ENCODE measurements at regions not wholly inside any gene's neighbourhood (a gene's known extent, or its start where the extent isn't known, plus 50 kb on each side); places are given as distances from the start of the nearest gene placed in this dataset.

GRCh38 chr18:41113885-41114482 lies 841.0 kb upstream of the PIK3C3 start:
- Histone ChIP-seq H3K27me3 (no peaks in the 10 kb centered on the region), H3K36me3 (no peaks in the 10 kb centered on the region), H3K4me3 (no peak overlapping the region), H3K4me1 (ENCODE audit: low read depth) (no peaks in the 10 kb centered on the region), H3K9me3 (ENCODE audit: low read depth) (no peaks in the 10 kb centered on the region), H3K27ac (no peak overlapping the region)
- TF ChIP-seq, protein P1, sequence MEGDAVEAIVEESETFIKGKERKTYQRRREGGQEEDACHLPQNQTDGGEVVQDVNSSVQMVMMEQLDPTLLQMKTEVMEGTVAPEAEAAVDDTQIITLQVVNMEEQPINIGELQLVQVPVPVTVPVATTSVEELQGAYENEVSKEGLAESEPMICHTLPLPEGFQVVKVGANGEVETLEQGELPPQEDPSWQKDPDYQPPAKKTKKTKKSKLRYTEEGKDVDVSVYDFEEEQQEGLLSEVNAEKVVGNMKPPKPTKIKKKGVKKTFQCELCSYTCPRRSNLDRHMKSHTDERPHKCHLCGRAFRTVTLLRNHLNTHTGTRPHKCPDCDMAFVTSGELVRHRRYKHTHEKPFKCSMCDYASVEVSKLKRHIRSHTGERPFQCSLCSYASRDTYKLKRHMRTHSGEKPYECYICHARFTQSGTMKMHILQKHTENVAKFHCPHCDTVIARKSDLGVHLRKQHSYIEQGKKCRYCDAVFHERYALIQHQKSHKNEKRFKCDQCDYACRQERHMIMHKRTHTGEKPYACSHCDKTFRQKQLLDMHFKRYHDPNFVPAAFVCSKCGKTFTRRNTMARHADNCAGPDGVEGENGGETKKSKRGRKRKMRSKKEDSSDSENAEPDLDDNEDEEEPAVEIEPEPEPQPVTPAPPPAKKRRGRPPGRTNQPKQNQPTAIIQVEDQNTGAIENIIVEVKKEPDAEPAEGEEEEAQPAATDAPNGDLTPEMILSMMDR (IDR thresholded peaks at IDR 0.05; ENCODE audit: low read depth, low read length): no peak
- peak in 1 of 2 donors; percentile 93 for DNase-seq (ENCODE audit: low read depth in 1 of 2, low spot score in 1 of 2)

- TF ChIP-seq, protein P1 (IDR thresholded peaks at IDR 0.05; ENCODE audit: low read depth, low read length): no peak
- no peaks in the 10 kb centered on the region for H3K9me3 ChIP-seq (ENCODE audit: low read depth)
- no peaks in the 10 kb centered on the region for H3K27me3 ChIP-seq
- DNase-seq (ENCODE audit: low read depth in 1 of 2, low spot score in 1 of 2): no peak
- H3K36me3 ChIP-seq: no peaks in the 10 kb centered on the region
- peaks cover 13% of the 10 kb centered on the region for H3K4me1 ChIP-seq (ENCODE audit: low read depth)
- H3K27ac ChIP-seq: no peak overlapping the region
- no peak overlapping the region for H3K4me3 ChIP-seq
Measured at GRCh38 chr18:41099451-41099850, 855.6 kb upstream of the PIK3C3 start.

DNA sequence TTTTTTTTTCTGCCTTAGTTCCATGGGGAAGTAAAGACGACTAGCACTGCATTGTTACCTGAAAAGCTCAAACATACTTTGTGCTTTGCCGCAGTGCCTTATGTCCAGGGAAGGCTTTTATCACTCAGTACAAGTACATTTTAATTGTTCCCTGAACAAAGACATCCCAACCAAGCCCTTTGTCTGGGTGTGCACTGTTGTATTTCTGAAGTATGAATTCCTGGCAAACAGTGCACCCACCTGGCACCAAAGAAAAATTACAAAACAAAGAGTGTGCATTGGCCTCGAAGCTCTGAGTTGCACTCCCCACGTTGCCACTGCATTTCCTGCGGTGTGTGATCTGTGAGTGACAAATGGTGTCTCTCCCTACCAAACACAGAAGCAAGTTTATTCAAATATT lies 858.5 kb upstream of the PIK3C3 start:
- no peaks in the 10 kb centered on the region for H3K9me3 ChIP-seq (ENCODE audit: low read depth)
- no peak overlapping the region for H3K4me3 ChIP-seq
- peaks cover 13% of the 10 kb centered on the region for H3K4me1 ChIP-seq (ENCODE audit: low read depth)
- TF ChIP-seq, protein P1 (IDR thresholded peaks at IDR 0.05; ENCODE audit: low read depth, low read length): peak; percentile 37
- no peaks in the 10 kb centered on the region for H3K27me3 ChIP-seq
- peak; percentile 61 to 67 for DNase-seq (ENCODE audit: low read depth in 1 of 2, low spot score in 1 of 2)
- no peaks in the 10 kb centered on the region for H3K36me3 ChIP-seq
- peak overlapping the region; percentile 42 for H3K27ac ChIP-seq

DNA sequence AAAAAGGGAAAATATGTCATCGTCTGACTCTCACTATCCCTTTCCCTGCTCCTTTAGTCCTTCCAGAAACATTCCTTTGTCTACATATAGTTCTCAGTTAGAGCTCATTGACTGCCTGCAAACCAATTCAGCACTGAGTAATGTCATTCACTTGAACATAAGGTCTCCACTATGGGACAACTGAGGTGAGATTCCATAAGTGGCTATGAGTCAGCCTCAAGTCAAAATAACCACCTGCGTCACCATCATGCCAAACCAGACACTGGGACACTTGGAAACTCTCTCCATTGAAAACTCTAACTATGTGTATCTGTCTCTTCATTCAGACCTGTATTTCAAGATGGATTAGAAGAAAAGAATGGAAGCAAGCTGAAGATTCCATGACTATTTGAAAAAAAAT lies 878.0 kb upstream of the PIK3C3 start:
- H3K9me3 ChIP-seq (ENCODE audit: low read depth): no peaks in the 10 kb centered on the region
- no peak overlapping the region for H3K27ac ChIP-seq
- H3K4me1 ChIP-seq (ENCODE audit: low read depth): peaks cover 4% of the 10 kb centered on the region
- no peak overlapping the region for H3K4me3 ChIP-seq
- TF ChIP-seq, protein P1 (IDR thresholded peaks at IDR 0.05; ENCODE audit: low read depth, low read length): no peak
- DNase-seq (ENCODE audit: low read depth in 1 of 2, low spot score in 1 of 2): no peak
- H3K36me3 ChIP-seq: no peaks in the 10 kb centered on the region
- H3K27me3 ChIP-seq: no peaks in the 10 kb centered on the region

- H3K4me3 ChIP-seq: no peak overlapping the region
- H3K36me3 ChIP-seq: no peaks in the 10 kb centered on the region
- no peaks in the 10 kb centered on the region for H3K27me3 ChIP-seq
- TF ChIP-seq, protein P1 (IDR thresholded peaks at IDR 0.05; ENCODE audit: low read depth, low read length): no peak
- peak in 1 of 2 donors; percentile 32 for DNase-seq (ENCODE audit: low read depth in 1 of 2, low spot score in 1 of 2)
- H3K27ac ChIP-seq: no peak overlapping the region
- H3K4me1 ChIP-seq (ENCODE audit: low read depth): peaks cover 4% of the 10 kb centered on the region
- H3K9me3 ChIP-seq (ENCODE audit: low read depth): no peaks in the 10 kb centered on the region
Measured at GRCh38 chr18:41075212-41075611, 879.8 kb upstream of the PIK3C3 start.

Data from cardiac muscle cell (in vitro differentiated cells and primary cell).